SK-N-SH treated with all-trans-retinoic acid at 6 μM for 48 hours (cell line): ENCODE measurements at regions not wholly inside any gene's neighbourhood (a gene's known extent, or its start where the extent isn't known, plus 50 kb on each side); places are given as distances from the start of the nearest gene placed in this dataset.

Experiments
- BACH2 ChIP-seq: fragments of 250-450 bp; sonication (Bioruptor Pico); IDR thresholded peaks from 2 replicates; pipeline ENCODE4 v1.9.0; 2021; ENCODE audit warnings: mild to moderate bottlenecking, borderline replicate concordance
- PATZ1 ChIP-seq: fragments of 250-450 bp; sonication (Bioruptor Pico); IDR thresholded peaks from 2 replicates; pipeline ENCODE4 v1.8.0; 2020; ENCODE audit warnings: mild to moderate bottlenecking, moderate library complexity, borderline replicate concordance
- TSHZ2 ChIP-seq: fragments of 250-450 bp; sonication (Bioruptor Pico); IDR thresholded peaks from 2 replicates; pipeline ENCODE4 v1.5.0; 2020; ENCODE audit warnings: mild to moderate bottlenecking, moderate library complexity
- ZFP30 ChIP-seq: fragments of 450-650 bp; formaldehyde crosslinking; IDR thresholded peaks from 2 replicates; pipeline ENCODE4 v1.5.0; 2022; ENCODE audit warnings: mild to moderate bottlenecking, moderate library complexity
- ZNF8 ChIP-seq: fragments of 450-650 bp; formaldehyde crosslinking; IDR thresholded peaks from 2 replicates; pipeline ENCODE4 v1.5.0; 2020; ENCODE audit warnings: mild to moderate bottlenecking, moderate library complexity

GRCh38 chr11:112565551-112565950, 304.9 kb upstream of the PLET1 start:
- no peak for TF ChIP-seq ZNF8
- no peak for TF ChIP-seq ZFP30 (CRISPR knock-in tag)
- no peak for TF ChIP-seq PATZ1
- TF ChIP-seq TSHZ2 (CRISPR knock-in tag), result no peak
- TF ChIP-seq BACH2, result no peak
